ENCODE measurements at regions not wholly inside any gene's neighbourhood (a gene's known extent, or its start where the extent isn't known, plus 50 kb on each side); places are given as distances from the start of the nearest gene placed in this dataset.

DNA sequence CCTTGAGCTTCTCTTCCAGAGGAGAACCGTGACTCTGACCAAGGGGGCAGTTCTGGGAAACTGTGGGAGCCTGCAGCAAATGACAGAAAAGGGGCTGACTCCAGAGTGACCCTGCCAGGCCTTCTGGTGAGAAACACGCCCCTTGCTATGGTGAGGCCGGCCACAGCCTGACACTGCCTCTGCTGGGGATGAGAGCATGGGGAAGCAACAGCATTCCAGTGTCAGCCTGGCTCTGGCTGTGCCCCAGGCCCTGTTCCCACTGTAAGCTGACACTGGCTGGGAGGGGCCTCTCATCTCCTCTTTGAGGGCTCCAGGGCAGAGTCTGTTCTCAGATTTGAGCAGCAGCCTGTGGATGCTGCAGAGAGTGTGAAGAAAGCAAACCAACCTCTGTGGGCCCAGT is 180.0 kb upstream of the IL12B start:
- TF ChIP-seq POLR2A (IDR thresholded peaks at IDR 0.05; ENCODE audit: low read depth, low read length) (no peak), POLR2AphosphoS5 (IDR thresholded peaks at IDR 0.05; ENCODE audit: low read depth, low read length) (no peak), TAF1 (IDR thresholded peaks at IDR 0.05; ENCODE audit: low read depth, low read length) (no peak)
